Adipocyte (in vitro differentiated cells): ENCODE measurements at regions not wholly inside any gene's neighbourhood (a gene's known extent, or its start where the extent isn't known, plus 50 kb on each side); places are given as distances from the start of the nearest gene placed in this dataset.

Experiments
- DNase-seq: peaks from one replicate; pipeline ENCODE4 v3.0.0-alpha.2; 2015; ENCODE audit warnings: low read depth
- H3K27me3 ChIP-seq: replicated peaks from 2 replicates; pipeline ENCODE4 v1.7.0; 2013; ENCODE audit warnings: mild to moderate bottlenecking, low read length, moderate library complexity; ENCODE audit not compliant: control insufficient read depth, insufficient read depth
- H3K36me3 ChIP-seq: 2 replicates; pipeline ENCODE4 v1.7.0; 2013; ENCODE audit warnings: low read length, mild to moderate bottlenecking, moderate library complexity; ENCODE audit not compliant: control insufficient read depth, insufficient read depth, severe bottlenecking
- H3K4me1 ChIP-seq: 2 replicates; pipeline ENCODE4 v1.7.0; 2013; ENCODE audit warnings: mild to moderate bottlenecking, low read length, moderate library complexity; ENCODE audit not compliant: control insufficient read depth, insufficient read depth
- H3K4me3 ChIP-seq: 2 replicates; pipeline ENCODE4 v1.7.0; 2013; ENCODE audit warnings: mild to moderate bottlenecking, low read length, moderate library complexity
- H3K9ac ChIP-seq: 2 replicates; pipeline ENCODE4 v1.7.0; 2013; ENCODE audit warnings: mild to moderate bottlenecking, low read length, moderate library complexity
- H3K9me3 ChIP-seq: 2 replicates; pipeline ENCODE4 v1.7.0; 2013; ENCODE audit warnings: mild to moderate bottlenecking, low read length, moderate library complexity; ENCODE audit not compliant: control insufficient read depth

DNA sequence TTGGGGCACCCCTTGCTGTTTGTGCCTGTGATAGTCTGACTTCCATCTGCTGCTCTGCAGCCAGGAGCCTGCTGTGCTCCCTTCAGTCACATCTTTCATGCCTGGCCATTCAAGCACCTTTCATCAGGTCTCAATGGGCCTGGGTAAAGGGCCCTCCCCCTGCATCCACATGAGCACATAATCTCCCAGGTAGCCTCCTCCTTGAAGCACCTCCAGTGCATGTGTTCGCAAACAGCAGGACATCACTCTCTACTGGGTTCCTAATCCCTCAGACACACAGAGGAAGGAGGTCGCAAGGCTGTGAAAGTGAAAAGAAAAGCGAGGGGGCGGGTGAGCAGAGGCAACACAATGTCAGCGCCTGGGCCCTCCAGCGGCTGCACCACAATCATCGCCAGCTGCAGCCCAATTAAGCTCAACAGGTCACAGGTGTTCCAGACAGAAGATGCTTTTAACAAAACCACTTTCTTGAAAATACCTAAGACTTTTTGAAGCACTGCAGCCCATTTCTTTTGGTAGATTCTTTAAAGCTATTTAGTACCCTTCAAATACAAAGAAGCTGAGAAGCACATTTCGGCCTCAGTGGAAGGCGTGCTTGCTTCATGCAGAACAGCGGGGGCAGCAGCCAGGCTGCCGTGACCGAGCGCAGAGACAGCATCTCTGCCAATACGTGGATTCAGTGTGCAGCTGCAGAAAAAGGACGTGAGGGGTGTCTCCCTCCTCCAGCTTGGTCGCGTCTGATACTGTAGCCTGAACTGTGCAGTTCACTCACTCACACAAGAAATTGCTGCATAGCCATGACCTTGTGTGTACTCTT lies 92.2 kb upstream of the SPRY1 start:
- H3K4me3 ChIP-seq: no peak overlapping the region
- H3K9ac ChIP-seq: no peak overlapping the region
- no peaks in the 10 kb centered on the region for H3K27me3 ChIP-seq
- no peak for DNase-seq
- H3K36me3 ChIP-seq: no peaks in the 10 kb centered on the region
- peaks cover 13% of the 10 kb centered on the region for H3K4me1 ChIP-seq
- no peaks in the 10 kb centered on the region for H3K9me3 ChIP-seq

DNA sequence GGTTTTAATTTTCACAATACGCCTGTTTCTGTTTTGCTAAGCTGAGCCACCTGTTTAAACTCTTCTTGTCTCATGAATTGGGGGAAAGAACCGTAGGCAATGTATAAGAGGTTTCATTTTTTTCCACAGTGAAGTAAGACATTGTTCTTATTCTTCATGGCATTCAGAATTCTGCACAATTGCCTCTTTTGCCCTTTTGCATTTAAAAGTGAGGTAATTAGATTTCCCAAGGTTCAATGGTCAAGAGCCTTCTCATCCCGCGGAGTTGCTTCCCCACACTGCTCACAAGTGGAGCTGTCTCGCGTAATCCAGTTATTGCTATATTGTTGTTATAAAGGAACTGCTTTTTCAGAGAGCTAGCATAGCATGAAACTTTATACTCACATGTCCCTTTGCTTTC lies 90.9 kb upstream of the SPRY1 start:
- Histone ChIP-seq H3K36me3 (no peaks in the 10 kb centered on the region), H3K27me3 (no peaks in the 10 kb centered on the region), H3K4me3 (no peak overlapping the region), H3K9me3 (no peaks in the 10 kb centered on the region), H3K4me1 (peaks cover 1% of the 10 kb centered on the region), H3K9ac (no peak overlapping the region)
- no peak for DNase-seq

DNA sequence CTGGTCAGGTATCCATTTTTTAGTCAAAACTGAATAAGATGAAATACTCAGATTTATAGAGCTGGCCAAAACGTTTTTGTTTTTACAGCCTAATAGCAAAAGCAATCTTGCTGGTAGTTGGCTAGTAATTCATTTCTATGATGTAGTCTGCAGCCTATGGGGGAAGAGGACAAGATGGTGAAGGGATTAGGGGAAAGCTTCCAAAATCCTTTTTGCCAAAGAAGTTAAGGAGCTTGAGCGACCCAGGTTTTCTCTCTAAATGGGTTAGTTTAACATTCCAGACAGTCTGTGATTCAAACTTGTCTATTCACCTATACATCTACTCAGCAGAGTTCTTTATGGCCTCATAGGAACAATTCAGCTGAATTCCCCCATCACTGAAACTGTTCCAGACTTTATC lies 89.8 kb upstream of the SPRY1 start:
- Histone ChIP-seq H3K4me1 (no peaks in the 10 kb centered on the region), H3K27me3 (no peaks in the 10 kb centered on the region), H3K36me3 (no peaks in the 10 kb centered on the region), H3K9ac (no peak overlapping the region), H3K9me3 (no peaks in the 10 kb centered on the region), H3K4me3 (no peak overlapping the region)
- no peak for DNase-seq

DNA sequence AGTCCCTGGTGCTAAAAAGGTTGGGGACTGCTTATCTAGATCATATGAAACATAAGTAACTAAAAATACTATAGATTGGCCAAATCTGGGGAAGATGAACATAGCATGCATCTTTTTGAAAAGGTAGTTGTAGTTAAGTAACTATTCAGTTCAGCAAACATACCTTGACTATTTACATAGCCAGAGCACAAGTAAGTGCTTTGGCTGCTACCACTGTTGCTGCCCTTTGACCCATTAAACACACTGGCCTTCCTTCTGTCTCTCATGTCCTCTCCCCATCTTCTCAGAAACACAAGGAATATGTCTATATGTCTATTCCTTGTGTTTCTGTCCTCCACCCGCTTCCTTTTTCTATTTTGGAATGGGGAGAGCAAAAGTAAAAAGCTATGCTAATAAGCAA lies 87.9 kb upstream of the SPRY1 start:
- DNase-seq: no peak
- Histone ChIP-seq H3K36me3 (no peaks in the 10 kb centered on the region), H3K4me1 (no peaks in the 10 kb centered on the region), H3K27me3 (no peaks in the 10 kb centered on the region), H3K9me3 (no peaks in the 10 kb centered on the region), H3K4me3 (no peak overlapping the region), H3K9ac (no peak overlapping the region)

DNA sequence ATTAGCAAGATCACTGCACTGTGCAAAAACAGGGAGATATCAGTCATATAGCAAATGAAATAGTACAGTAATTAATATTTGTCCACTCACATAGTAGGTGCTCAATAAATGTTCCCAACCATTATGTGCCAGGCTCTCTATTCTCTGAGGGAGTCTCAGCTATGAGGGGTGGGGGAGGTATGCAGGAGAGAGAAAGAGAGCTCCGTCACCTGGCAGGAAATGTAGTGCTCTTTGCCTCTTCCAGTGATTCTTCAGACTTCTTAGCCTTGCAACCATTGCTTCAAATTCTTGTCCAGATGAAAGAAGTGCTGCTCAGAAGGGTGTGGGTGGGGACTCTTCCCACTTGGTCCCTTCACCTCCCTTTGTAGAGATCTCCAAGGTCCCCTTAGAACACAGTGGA lies 84.5 kb upstream of the SPRY1 start:
- Histone ChIP-seq H3K27me3 (no peaks in the 10 kb centered on the region), H3K9ac (no peak overlapping the region), H3K4me1 (no peaks in the 10 kb centered on the region), H3K9me3 (no peaks in the 10 kb centered on the region), H3K4me3 (no peak overlapping the region), H3K36me3 (no peaks in the 10 kb centered on the region)
- DNase-seq: no peak

DNA sequence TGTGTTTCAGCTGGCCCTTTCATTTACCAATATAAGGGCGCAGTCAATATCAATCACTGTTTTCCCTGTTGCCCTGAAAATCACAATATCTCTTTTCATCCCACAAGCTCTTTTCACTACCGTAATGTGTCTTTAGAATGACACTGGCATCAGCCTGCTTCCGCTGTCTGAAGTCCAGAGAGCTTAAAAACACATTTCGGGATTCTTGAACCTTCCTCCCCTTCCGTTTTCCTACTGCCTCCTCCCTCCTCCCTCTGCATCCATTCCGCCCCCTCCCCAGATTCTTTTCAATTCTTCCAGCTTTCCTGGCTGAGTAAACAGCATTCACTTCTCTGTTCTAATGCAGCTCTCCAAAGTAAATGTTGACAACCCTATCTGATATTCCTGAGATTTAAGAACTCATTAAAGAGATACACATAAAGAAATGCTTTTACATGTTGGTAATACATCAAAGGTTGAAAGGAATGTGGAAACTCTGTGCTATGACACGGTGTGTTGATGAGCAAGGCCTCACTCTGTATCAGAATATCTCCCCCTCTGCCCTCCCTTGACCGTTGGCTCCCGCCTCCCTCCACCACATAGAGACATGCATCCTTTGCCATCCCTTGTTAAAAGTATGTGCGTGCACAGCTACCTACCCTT lies 83.5 kb upstream of the SPRY1 start:
- H3K9ac ChIP-seq: no peak overlapping the region
- no peak for DNase-seq
- no peaks in the 10 kb centered on the region for H3K36me3 ChIP-seq
- H3K27me3 ChIP-seq: no peaks in the 10 kb centered on the region
- no peaks in the 10 kb centered on the region for H3K9me3 ChIP-seq
- H3K4me1 ChIP-seq: no peaks in the 10 kb centered on the region
- H3K4me3 ChIP-seq: no peak overlapping the region

DNA sequence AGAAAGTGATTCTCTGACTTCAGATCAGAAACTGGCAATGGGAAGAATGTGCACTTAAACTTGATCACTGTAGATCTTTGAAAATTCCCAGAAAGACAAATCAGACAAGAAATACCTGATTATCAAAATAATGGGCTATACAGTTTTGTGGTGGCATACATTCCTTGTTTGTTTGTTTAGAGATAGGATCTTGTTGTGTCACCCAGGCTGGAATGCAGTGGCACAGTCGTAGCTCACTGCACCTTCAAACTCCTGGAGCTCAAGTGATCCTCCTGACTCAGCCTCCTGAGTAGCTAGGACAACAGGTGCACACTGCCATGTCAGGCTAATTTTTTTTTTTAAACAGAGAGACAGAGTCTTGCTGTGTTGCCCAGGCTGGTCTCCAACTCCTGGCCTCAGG lies 81.0 kb upstream of the SPRY1 start:
- H3K9me3 ChIP-seq: no peaks in the 10 kb centered on the region
- H3K9ac ChIP-seq: no peak overlapping the region
- no peak for DNase-seq
- no peaks in the 10 kb centered on the region for H3K27me3 ChIP-seq
- H3K4me1 ChIP-seq: no peaks in the 10 kb centered on the region
- H3K36me3 ChIP-seq: no peaks in the 10 kb centered on the region
- H3K4me3 ChIP-seq: no peak overlapping the region

DNA sequence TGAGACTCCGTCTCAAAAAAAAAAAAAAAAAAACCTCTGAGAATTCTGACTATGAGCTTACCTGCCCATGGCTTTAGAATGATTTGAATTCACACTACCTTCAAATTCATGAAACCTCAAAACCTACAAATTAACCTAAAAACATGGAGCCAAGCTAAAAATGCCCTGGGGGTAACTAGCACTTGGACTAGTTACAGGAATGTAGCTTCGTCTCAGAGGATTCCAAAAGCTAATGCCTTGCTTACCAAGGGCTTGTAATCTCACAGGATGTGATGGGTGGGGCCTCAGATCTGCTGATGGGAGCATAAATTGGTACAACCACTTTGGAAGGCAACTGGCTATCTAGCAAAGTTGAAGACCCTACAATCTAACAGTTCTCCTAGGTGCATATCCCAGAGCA lies 79.4 kb upstream of the SPRY1 start:
- Histone ChIP-seq H3K4me3 (no peak overlapping the region), H3K36me3 (no peaks in the 10 kb centered on the region), H3K27me3 (no peaks in the 10 kb centered on the region), H3K9me3 (peaks cover 11% of the 10 kb centered on the region), H3K9ac (no peak overlapping the region), H3K4me1 (no peaks in the 10 kb centered on the region)
- DNase-seq: peak; percentile 11

DNA sequence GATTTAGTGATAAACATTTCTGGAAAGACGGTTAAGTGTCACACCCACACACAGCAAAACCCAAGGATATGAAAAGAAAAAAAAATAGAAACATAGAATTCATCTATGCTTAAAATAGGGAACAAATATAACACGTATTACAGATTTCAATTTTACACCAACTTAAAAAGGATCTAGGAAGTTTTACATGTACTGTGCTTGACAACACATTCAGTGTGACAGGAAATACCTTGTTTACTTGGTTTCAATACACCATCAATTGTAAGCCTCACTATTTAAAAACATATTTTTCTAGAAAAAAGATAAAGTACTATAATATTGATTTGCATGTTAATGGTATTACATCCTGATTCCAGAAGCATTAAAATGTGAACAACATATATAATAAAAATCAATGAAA lies 77.0 kb upstream of the SPRY1 start:
- no peaks in the 10 kb centered on the region for H3K27me3 ChIP-seq
- no peak for DNase-seq
- no peaks in the 10 kb centered on the region for H3K36me3 ChIP-seq
- no peak overlapping the region for H3K9ac ChIP-seq
- H3K4me1 ChIP-seq: no peaks in the 10 kb centered on the region
- no peak overlapping the region for H3K4me3 ChIP-seq
- peaks cover 16% of the 10 kb centered on the region for H3K9me3 ChIP-seq

DNA sequence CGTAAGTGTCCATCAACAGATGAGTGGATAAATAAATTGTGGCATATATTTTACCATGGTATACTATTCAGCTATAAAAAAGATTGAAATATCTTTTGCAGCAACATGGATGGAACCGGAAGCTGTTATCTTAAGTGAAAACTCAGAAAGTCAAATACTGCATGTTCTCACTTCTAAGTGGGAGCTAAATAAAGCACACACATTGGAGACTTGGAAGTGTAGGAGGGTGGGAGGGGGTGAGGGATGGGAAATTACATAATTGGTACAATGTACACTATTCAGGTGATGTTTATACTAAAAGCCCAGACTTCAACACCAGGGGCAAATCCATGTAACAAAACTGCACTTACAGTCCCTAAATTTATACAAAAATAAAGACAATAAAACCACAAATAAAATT lies 72.6 kb upstream of the SPRY1 start:
- H3K9me3 ChIP-seq: peaks cover 16% of the 10 kb centered on the region
- H3K9ac ChIP-seq: no peak overlapping the region
- H3K27me3 ChIP-seq: no peaks in the 10 kb centered on the region
- DNase-seq: no peak
- H3K36me3 ChIP-seq: no peaks in the 10 kb centered on the region
- no peaks in the 10 kb centered on the region for H3K4me1 ChIP-seq
- no peak overlapping the region for H3K4me3 ChIP-seq

DNA sequence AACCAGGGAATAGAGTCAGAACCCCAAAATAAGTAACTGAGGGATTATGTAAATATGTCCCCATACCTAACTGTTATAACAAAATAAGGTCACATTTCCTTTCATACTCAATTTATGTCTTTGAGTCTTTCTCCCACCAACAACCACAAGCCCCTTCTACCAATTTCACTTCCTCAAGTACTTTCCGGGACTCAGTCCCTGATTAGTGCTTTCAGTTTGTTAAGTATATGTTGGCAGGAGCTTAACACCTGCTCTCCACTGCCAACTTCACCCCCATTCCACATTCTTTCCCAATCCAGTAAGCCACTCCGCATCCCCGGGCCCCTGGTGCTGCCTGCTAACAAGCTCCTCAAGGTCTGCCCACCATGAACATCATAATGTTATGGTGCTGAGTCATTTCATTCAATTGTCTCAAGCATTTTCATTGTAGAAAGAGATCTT lies 71.3 kb upstream of the SPRY1 start:
- H3K9ac ChIP-seq: no peak overlapping the region
- no peaks in the 10 kb centered on the region for H3K36me3 ChIP-seq
- H3K4me3 ChIP-seq: no peak overlapping the region
- peaks cover 21% of the 10 kb centered on the region for H3K9me3 ChIP-seq
- H3K27me3 ChIP-seq: no peaks in the 10 kb centered on the region
- DNase-seq: peak; percentile 9
- H3K4me1 ChIP-seq: no peaks in the 10 kb centered on the region
